HUDEP-2 (cell line): ENCODE measurements at regions not wholly inside any gene's neighbourhood (a gene's known extent, or its start where the extent isn't known, plus 50 kb on each side); places are given as distances from the start of the nearest gene placed in this dataset.
"Not testable (repeated sequence)": the region's sequence is repeated elsewhere in the genome, so short reads cannot be mapped to it uniquely, and the experiment has no call there.

Experiments
- DNase-seq, 76 experiments: peaks; one replicate each; lab custom pipeline; 2025; ENCODE audit not compliant: unreplicated experiment in 76 of 76; lab: John Stamatoyannopoulos, UW

- peak in 75 of 76 experiments; percentile 47 to 92 (median 79) for DNase-seq
Observed at GRCh38 chr17:47066841-47067682, 88.0 kb upstream of the RPRML start.

GRCh38 chr17:47066095-47066494 lies 87.0 kb upstream of the RPRML start:
- DNase-seq = no peak

- no peak for DNase-seq
Observed at GRCh38 chr17:47064684-47065083, 85.6 kb upstream of the RPRML start.

- no peak for DNase-seq
Observed at GRCh38 chr17:47063475-47063874, 84.4 kb upstream of the RPRML start.

- DNase-seq = not testable (repeated sequence)
Observed at GRCh38 chr17:47062851-47063250, 83.8 kb upstream of the RPRML start.

GRCh38 chr17:47060005-47060404 lies 81.0 kb upstream of the RPRML start:
- DNase-seq = not testable (repeated sequence)

GRCh38 chr17:47057830-47058229 lies 78.8 kb upstream of the RPRML start:
- DNase-seq = no peak

GRCh38 chr17:47057279-47057678 lies 78.2 kb upstream of the RPRML start:
- DNase-seq = not testable (repeated sequence)

- DNase-seq = not testable (repeated sequence)
Observed at GRCh38 chr17:47056687-47057086, 77.6 kb upstream of the RPRML start.
